Body of pancreas (tissue), 4 donors: ENCODE measurements at regions not wholly inside any gene's neighbourhood (a gene's known extent, or its start where the extent isn't known, plus 50 kb on each side); places are given as distances from the start of the nearest gene placed in this dataset.

Experiments
- ATAC-seq: fragments of 150-250 bp; one replicate; pipeline ENCODE4 v1.9.1; 2016
- DNase-seq, 4 donors: peaks; one replicate each; pipeline ENCODE4 v3.0.0-alpha.2; 2019
- H3K27ac ChIP-seq, 4 donors: fragments of 200-600 bp; sonication (generic); 1 replicate in 3 of 4; 2 replicates in 1 of 4; pipeline versions ENCODE4 v1.5.1 to v1.6.1; 2016 to 2019; ENCODE audit warnings: mild to moderate bottlenecking in 1 of 4, mixed read lengths in 1 of 4, moderate library complexity in 1 of 4
- H3K27me3 ChIP-seq, 2 donors: fragments of 200-600 bp; sonication (generic); one replicate each; pipeline ENCODE4 v1.6.0; 2016; ENCODE audit warnings: mild to moderate bottlenecking in 1 of 2
- H3K36me3 ChIP-seq, 2 donors: fragments of 200-600 bp; sonication (generic); replicated peaks in 1 of 2; 2 replicates each; pipeline ENCODE4 v1.5.1; 2016; ENCODE audit warnings: low read depth in 2 of 2; ENCODE audit not compliant: insufficient read depth in 1 of 2
- H3K4me1 ChIP-seq: fragments of 200-600 bp; sonication (generic); one replicate; pipeline ENCODE4 v1.6.0; 2016
- H3K4me3 ChIP-seq, 2 donors: fragments of 200-600 bp; sonication (generic); 1 replicate in 1 of 2; 2 replicates in 1 of 2; pipeline ENCODE4 v1.5.1; 2016 to 2019
- H3K9me3 ChIP-seq, 3 donors: fragments of 200-600 bp; sonication (generic); 1 replicate in 2 of 3; 2 replicates in 1 of 3; pipeline ENCODE4 v1.5.1; 2016
- POLR2A ChIP-seq, 3 donors: fragments of 450-650 bp; IDR thresholded peaks; one replicate each; pipeline ENCODE4 v1.6.1; 2016; ENCODE audit warnings: antibody characterized with exemption in 3 of 3, mild to moderate bottlenecking in 2 of 3
- WGBS, 2 donors: methylation state at CpG; one replicate each; pipeline ENCODE4 v1.1.5; 2017; 5-methylcytosine and 5-hydroxymethylcytosine counted together
- intact Hi-C: fragments of 100-400 bp; cut with DNase I; formaldehyde crosslinking; loops from one replicate; pipeline ENCODE4 v1.15.1; 2023
- TF ChIP-seq, protein P1 (sequence below), 7 experiments: fragments of 450-650 bp in 4 of 7; fragments of 200-600 bp in 3 of 7; sonication (generic) in 3 of 7; IDR thresholded peaks; one replicate each; pipeline ENCODE4 v1.5.1; 2016 to 2019; ENCODE audit warnings: antibody characterized with exemption in 7 of 7

DNA sequence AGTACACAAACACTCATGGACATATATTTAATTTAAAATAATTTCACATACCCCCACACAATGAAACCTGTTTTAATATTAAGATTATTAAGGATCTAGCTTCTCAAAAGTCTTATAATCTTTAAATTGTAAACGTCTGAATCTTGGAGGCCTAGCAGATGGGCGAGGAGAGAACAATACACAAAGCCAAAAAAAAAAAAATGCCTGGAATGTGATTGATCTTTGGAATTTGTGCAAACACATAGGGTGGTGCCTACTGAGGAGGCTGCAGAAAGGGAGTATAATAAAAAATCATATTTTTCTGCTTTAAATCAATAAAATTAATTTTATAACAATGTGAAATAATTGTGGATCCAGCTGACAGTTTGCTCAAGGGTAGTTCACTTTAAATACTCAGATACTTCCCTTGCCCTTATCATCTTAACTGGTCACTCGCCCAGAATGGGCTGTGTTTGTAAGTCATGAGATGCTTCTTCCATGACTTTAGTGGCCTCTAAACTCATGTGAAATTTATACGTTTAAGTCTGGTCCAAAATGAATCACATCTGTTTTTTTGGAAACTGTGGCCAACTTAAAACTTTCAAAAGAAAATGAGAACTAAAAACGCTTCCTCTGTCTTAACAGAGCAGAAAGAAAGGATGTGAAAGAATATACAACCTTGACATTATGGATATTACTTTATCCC is 802.8 kb upstream of the CXADR start:
- Histone ChIP-seq H3K9me3 (no peaks in the 10 kb centered on the region), H3K27ac (no peak overlapping the region), H3K4me3 (no peak overlapping the region), H3K4me1 (no peaks in the 10 kb centered on the region), H3K36me3 (no peaks in the 10 kb centered on the region), H3K27me3 (no peaks in the 10 kb centered on the region)
- intact Hi-C loops, result no loop called here
- ATAC-seq (no peak), DNase-seq (peak in 1 of 4 donors; percentile 11)
- TF ChIP-seq, protein P1, sequence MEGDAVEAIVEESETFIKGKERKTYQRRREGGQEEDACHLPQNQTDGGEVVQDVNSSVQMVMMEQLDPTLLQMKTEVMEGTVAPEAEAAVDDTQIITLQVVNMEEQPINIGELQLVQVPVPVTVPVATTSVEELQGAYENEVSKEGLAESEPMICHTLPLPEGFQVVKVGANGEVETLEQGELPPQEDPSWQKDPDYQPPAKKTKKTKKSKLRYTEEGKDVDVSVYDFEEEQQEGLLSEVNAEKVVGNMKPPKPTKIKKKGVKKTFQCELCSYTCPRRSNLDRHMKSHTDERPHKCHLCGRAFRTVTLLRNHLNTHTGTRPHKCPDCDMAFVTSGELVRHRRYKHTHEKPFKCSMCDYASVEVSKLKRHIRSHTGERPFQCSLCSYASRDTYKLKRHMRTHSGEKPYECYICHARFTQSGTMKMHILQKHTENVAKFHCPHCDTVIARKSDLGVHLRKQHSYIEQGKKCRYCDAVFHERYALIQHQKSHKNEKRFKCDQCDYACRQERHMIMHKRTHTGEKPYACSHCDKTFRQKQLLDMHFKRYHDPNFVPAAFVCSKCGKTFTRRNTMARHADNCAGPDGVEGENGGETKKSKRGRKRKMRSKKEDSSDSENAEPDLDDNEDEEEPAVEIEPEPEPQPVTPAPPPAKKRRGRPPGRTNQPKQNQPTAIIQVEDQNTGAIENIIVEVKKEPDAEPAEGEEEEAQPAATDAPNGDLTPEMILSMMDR (IDR thresholded peaks at IDR 0.05), result no peak
- no peak for TF ChIP-seq POLR2A (IDR thresholded peaks at IDR 0.05)
- WGBS, 2 donors, result 18 to 21% methylated on average over 5 of the region's 5 CpGs

DNA sequence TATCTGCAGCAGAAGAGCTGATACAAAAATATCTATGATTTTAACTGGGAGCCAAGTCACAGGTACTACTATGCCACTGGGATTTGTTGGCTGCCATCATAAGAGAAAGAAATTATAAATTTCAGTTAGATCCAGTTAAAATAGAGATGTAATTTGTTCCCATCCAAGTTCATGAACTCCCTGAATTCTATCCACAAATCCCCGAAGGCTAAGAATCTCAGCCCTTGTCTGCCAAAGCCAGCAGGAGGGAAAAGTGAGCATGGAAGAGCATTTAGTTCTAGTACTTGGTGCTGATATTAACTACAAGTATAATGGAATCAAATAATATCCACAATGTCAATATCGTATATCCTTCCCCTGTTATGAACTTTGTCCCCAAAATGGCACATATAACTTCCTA is 801.1 kb upstream of the CXADR start:
- Histone ChIP-seq H3K4me1 (no peaks in the 10 kb centered on the region), H3K27ac (no peak overlapping the region), H3K27me3 (no peaks in the 10 kb centered on the region), H3K9me3 (no peaks in the 10 kb centered on the region), H3K4me3 (no peak overlapping the region), H3K36me3 (no peaks in the 10 kb centered on the region)
- WGBS, 2 donors, result 78 to 92% methylated on average over 2 of the region's 2 CpGs
- ATAC-seq (no peak), DNase-seq (no peak)
- TF ChIP-seq, protein P1 (IDR thresholded peaks at IDR 0.05), result no peak
- TF ChIP-seq POLR2A (IDR thresholded peaks at IDR 0.05), result no peak
- intact Hi-C loops, result no loop called here

DNA sequence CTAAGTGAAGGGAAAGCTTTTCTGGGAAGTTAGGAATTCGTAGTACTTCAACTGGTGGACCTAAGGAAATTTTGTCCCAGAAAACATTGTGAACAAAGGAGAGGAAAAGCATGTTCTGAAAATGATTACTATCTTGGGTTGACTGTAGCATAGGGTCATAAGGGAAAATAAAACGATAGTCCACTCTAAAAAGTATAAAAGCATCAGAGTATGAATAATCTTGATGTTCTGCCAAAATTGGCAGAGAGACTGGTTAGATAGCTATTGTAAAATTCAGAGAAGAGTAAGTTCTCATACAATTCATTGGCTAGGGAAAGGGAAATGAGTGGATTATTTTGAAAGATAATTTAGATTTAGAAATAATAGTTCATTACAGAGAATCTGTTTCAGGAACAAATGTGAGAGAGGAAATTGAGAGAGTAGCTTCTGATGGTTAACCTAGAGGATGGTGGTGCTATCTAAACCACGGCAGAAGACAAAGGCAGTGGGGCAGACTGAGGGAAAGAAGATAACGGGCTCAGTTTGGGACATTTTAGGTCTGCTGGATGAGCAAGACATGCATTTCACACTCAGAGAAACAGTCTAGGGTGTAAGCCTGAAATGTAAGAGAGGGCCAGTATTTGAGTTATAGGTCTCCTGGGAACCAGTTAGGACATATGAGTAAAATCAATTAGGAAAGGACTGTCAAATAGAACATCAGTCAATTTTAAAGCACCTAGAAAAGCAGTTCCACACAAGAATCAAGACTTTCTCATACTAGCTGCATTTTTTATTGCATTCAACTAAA is 799.3 kb upstream of the CXADR start:
- ATAC-seq (no peak), DNase-seq (no peak)
- Histone ChIP-seq H3K4me3 (no peak overlapping the region), H3K27ac (no peak overlapping the region), H3K36me3 (no peaks in the 10 kb centered on the region), H3K9me3 (no peaks in the 10 kb centered on the region), H3K27me3 (no peaks in the 10 kb centered on the region), H3K4me1 (no peaks in the 10 kb centered on the region)
- intact Hi-C loops, result no loop called here
- TF ChIP-seq, protein P1 (IDR thresholded peaks at IDR 0.05), result no peak
- WGBS, 2 donors, result 47 to 49% methylated on average over 4 of the region's 4 CpGs

DNA sequence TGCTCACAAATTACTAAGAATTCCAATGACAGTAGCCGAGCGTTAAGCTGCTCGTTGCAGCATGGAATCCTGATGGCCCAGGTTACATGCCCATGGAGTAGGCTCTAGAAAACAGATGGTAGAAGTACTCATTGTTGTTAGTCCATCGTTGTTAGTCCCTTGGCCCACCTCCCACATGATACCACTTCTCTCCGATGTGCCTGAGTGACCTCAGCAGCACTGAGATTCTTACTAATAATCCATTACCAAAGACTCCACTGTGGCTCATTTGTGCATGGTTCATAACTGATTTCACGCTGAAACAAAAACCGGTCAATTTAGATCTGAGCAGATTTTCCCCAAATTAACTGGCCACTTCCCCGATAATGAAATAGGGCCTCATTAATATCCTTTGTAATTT is 772.3 kb upstream of the CXADR start:
- H3K4me1 ChIP-seq, result no peaks in the 10 kb centered on the region
- intact Hi-C loops, result no loop called here
- DNase-seq (no peak), ATAC-seq (no peak)
- H3K27ac ChIP-seq, result no peak overlapping the region
- no peak for TF ChIP-seq POLR2A (IDR thresholded peaks at IDR 0.05)
- TF ChIP-seq, protein P1 (IDR thresholded peaks at IDR 0.05), result no peak
- no peak overlapping the region for H3K4me3 ChIP-seq
- H3K36me3 ChIP-seq, result no peaks in the 10 kb centered on the region
- no peaks in the 10 kb centered on the region for H3K27me3 ChIP-seq
- WGBS, 2 donors, result 72 to 79% methylated on average over 8 of the region's 8 CpGs
- peaks cover 0 to 3% (median 0%) of the 10 kb centered on the region in 3 donors for H3K9me3 ChIP-seq
